GM23338 (cell line): ENCODE measurements at regions not wholly inside any gene's neighbourhood (a gene's known extent, or its start where the extent isn't known, plus 50 kb on each side); places are given as distances from the start of the nearest gene placed in this dataset.

ENCODE experiments used
- ATAC-seq: fragments of 200-7000 bp; cut with Tn5 transposase; 3 replicates; pipeline ENCODE4 v1.9.1; 2020
- DNase-seq: peaks from one replicate; pipeline ENCODE4 v3.0.0-alpha.2; 2015; ENCODE audit warnings: low spot score
- H2AFZ ChIP-seq: fragments of 200-600 bp; sonication (generic); 2 replicates; pipeline ENCODE4 v1.8.0; 2016; ENCODE audit warnings: antibody characterized with exemption, mild to moderate bottlenecking, moderate library complexity
- H3F3A ChIP-seq: fragments of 200-600 bp; sonication (generic); replicated peaks from 2 replicates; pipeline ENCODE4 v1.8.0; 2017; ENCODE audit warnings: antibody characterized with exemption, mixed run types, low read depth
- H3K27ac ChIP-seq: fragments of 200-600 bp; sonication (generic); 2 replicates; pipeline ENCODE4 v1.6.1; 2016; ENCODE audit warnings: low read depth
- H3K27me3 ChIP-seq: fragments of 200-600 bp; sonication (generic); 2 replicates; pipeline ENCODE4 v1.8.0; 2016; ENCODE audit warnings: mild to moderate bottlenecking, mixed run types, moderate library complexity; ENCODE audit not compliant: insufficient read depth
- H3K36me3 ChIP-seq: fragments of 200-600 bp; sonication (generic); 2 replicates; pipeline ENCODE4 v1.8.0; 2016; ENCODE audit warnings: mild to moderate bottlenecking; ENCODE audit not compliant: insufficient read depth
- H3K4me1 ChIP-seq: fragments of 200-600 bp; sonication (generic); 2 replicates; pipeline ENCODE4 v1.8.0; 2016; ENCODE audit warnings: mild to moderate bottlenecking, moderate library complexity; ENCODE audit not compliant: insufficient read depth
- H3K4me2 ChIP-seq: fragments of 200-600 bp; sonication (generic); 2 replicates; pipeline ENCODE4 v1.7.1; 2017; ENCODE audit warnings: mixed run types
- H3K4me3 ChIP-seq: fragments of 200-600 bp; sonication (generic); 2 replicates; pipeline ENCODE4 v1.6.1; 2016; ENCODE audit warnings: mixed run types
- H3K79me2 ChIP-seq: fragments of 200-600 bp; sonication (generic); replicated peaks from 2 replicates; pipeline ENCODE4 v1.8.0; 2017; ENCODE audit warnings: mild to moderate bottlenecking; ENCODE audit not compliant: insufficient read depth
- H3K9me2 ChIP-seq: fragments of 200-600 bp; sonication (generic); 2 replicates; pipeline ENCODE4 v1.8.0; 2017; ENCODE audit not compliant: insufficient read depth
- H4K20me1 ChIP-seq: fragments of 200-600 bp; sonication (generic); replicated peaks from 2 replicates; pipeline ENCODE4 v1.8.0; 2017; ENCODE audit warnings: mild to moderate bottlenecking; ENCODE audit not compliant: insufficient read depth
- H3K27ac Mint-ChIP-seq: 2 replicates; pipeline ENCODE4 v1.8.0; 2020; ENCODE audit warnings: inconsistent platforms, mild to moderate bottlenecking, moderate library complexity, mixed read lengths
- H3K27me3 Mint-ChIP-seq: 3 replicates; pipeline ENCODE4 v1.8.0; 2022; ENCODE audit warnings: low read depth, mild to moderate bottlenecking, moderate library complexity, mixed read lengths, inconsistent platforms; ENCODE audit not compliant: insufficient read depth, poor library complexity
- H3K36me3 Mint-ChIP-seq: 3 replicates; pipeline ENCODE4 v1.8.0; 2021; ENCODE audit warnings: low read depth, mild to moderate bottlenecking, inconsistent platforms, moderate library complexity, mixed read lengths
- H3K4me1 Mint-ChIP-seq: 3 replicates; pipeline ENCODE4 v1.8.0; 2020; ENCODE audit warnings: mild to moderate bottlenecking, inconsistent platforms, mixed read lengths
- H3K4me3 Mint-ChIP-seq: 3 replicates; pipeline ENCODE4 v1.8.0; 2021; ENCODE audit warnings: moderate library complexity, mild to moderate bottlenecking, inconsistent platforms, mixed read lengths
- H3K9me3 Mint-ChIP-seq: 3 replicates; pipeline ENCODE4 v1.8.0; 2020; ENCODE audit warnings: moderate library complexity, mild to moderate bottlenecking, inconsistent platforms, mixed read lengths
- CREB1 ChIP-seq: fragments of 250-450 bp; sonication (Bioruptor Pico); IDR thresholded peaks from 2 replicates; pipeline ENCODE4 v1.5.0; 2020; ENCODE audit warnings: low read depth, mild to moderate bottlenecking, moderate library complexity
- ETS1 ChIP-seq: IDR thresholded peaks from 2 replicates; pipeline ENCODE4 v1.6.1; 2016; ENCODE audit warnings: antibody characterized with exemption
- EZH2 ChIP-seq: fragments of 200-600 bp; sonication (generic); IDR thresholded peaks from one replicate; pipeline ENCODE4 v1.8.0; 2017; ENCODE audit warnings: antibody characterized with exemption, mild to moderate bottlenecking, low read depth; ENCODE audit not compliant: unreplicated experiment
- EZH2phosphoT487 ChIP-seq: fragments of 200-600 bp; sonication (generic); IDR thresholded peaks from one replicate; pipeline ENCODE4 v1.8.1; 2018; ENCODE audit warnings: antibody characterized with exemption; ENCODE audit not compliant: unreplicated experiment
- JUNB ChIP-seq: IDR thresholded peaks from one replicate; pipeline ENCODE4 v1.6.1; 2016; ENCODE audit warnings: antibody characterized with exemption; ENCODE audit not compliant: unreplicated experiment
- NANOG ChIP-seq: IDR thresholded peaks from 2 replicates; pipeline ENCODE4 v1.6.1; 2016; ENCODE audit warnings: antibody characterized with exemption, borderline replicate concordance
- POLR2AphosphoS5 ChIP-seq: IDR thresholded peaks from 2 replicates; pipeline ENCODE4 v1.6.1; 2016; ENCODE audit warnings: antibody characterized with exemption, low read depth
- REST ChIP-seq: IDR thresholded peaks from one replicate; pipeline ENCODE4 v1.6.1; 2018; ENCODE audit warnings: antibody characterized with exemption; ENCODE audit not compliant: unreplicated experiment
- STAT1 ChIP-seq: IDR thresholded peaks from one replicate; pipeline ENCODE4 v1.6.1; 2016; ENCODE audit warnings: antibody characterized with exemption; ENCODE audit not compliant: unreplicated experiment
- ZNF114 ChIP-seq: fragments of 250-450 bp; sonication (Bioruptor Pico); IDR thresholded peaks from 2 replicates; pipeline ENCODE4 v1.5.0; 2020; ENCODE audit warnings: mild to moderate bottlenecking, moderate library complexity
- ZNF331 ChIP-seq: fragments of 250-450 bp; sonication (Bioruptor Pico); IDR thresholded peaks from 2 replicates; pipeline ENCODE4 v1.5.0; 2020; ENCODE audit warnings: low read depth, mild to moderate bottlenecking, moderate library complexity
- ZNF462 ChIP-seq: fragments of 250-450 bp; sonication (Bioruptor Pico); IDR thresholded peaks from 2 replicates; pipeline ENCODE4 v1.5.0; 2020; ENCODE audit warnings: mild to moderate bottlenecking, moderate library complexity
- TF ChIP-seq, protein P1 (sequence below), 2 experiments: fragments of 200-600 bp in 1 of 2; sonication (generic) in 1 of 2; conservative IDR thresholded peaks; 2 replicates each; pipeline versions ENCODE4 v1.5.1 to v1.6.1; 2016 to 2017; ENCODE audit warnings: antibody characterized with exemption in 2 of 2, low read depth in 2 of 2, mild to moderate bottlenecking in 2 of 2, moderate library complexity in 1 of 2

- no peak for ATAC-seq
- H3F3A ChIP-seq: no peaks in the 10 kb centered on the region
- H3K4me1 ChIP-seq: no peaks in the 10 kb centered on the region
- no peak overlapping the region for H3K4me3 ChIP-seq
- Mint-ChIP-seq H3K27ac (no peak overlapping the region), H3K9me3 (peaks cover 98% of the 10 kb centered on the region), H3K4me3 (no peak overlapping the region), H3K27me3 (peaks cover 4% of the 10 kb centered on the region), H3K4me1 (no peaks in the 10 kb centered on the region), H3K36me3 (peaks cover 31% of the 10 kb centered on the region)
- H2AFZ ChIP-seq: no peak overlapping the region
- H3K4me2 ChIP-seq: no peak overlapping the region
- H4K20me1 ChIP-seq: no peaks in the 10 kb centered on the region
- no peaks in the 10 kb centered on the region for H3K27me3 ChIP-seq
- no peak overlapping the region for H3K27ac ChIP-seq
- peaks cover 4% of the 10 kb centered on the region; the same call in 1 of the 2 replicates for H3K36me3 ChIP-seq
- DNase-seq: no peak
- H3K9me2 ChIP-seq: no peaks in the 10 kb centered on the region
- no peak for TF ChIP-seq REST
- TF ChIP-seq JUNB: no peak
- no peak for TF ChIP-seq ZNF331 (CRISPR knock-in tag)
- TF ChIP-seq EZH2phosphoT487: no peak
- no peak for TF ChIP-seq ZNF462 (CRISPR knock-in tag)
- TF ChIP-seq CREB1 (CRISPR knock-in tag): no peak
- no peak for TF ChIP-seq ZNF114
- no peak for TF ChIP-seq STAT1
- no peak for TF ChIP-seq EZH2
- TF ChIP-seq ETS1: no peak
- no peak for TF ChIP-seq POLR2AphosphoS5
- TF ChIP-seq, protein P1, sequence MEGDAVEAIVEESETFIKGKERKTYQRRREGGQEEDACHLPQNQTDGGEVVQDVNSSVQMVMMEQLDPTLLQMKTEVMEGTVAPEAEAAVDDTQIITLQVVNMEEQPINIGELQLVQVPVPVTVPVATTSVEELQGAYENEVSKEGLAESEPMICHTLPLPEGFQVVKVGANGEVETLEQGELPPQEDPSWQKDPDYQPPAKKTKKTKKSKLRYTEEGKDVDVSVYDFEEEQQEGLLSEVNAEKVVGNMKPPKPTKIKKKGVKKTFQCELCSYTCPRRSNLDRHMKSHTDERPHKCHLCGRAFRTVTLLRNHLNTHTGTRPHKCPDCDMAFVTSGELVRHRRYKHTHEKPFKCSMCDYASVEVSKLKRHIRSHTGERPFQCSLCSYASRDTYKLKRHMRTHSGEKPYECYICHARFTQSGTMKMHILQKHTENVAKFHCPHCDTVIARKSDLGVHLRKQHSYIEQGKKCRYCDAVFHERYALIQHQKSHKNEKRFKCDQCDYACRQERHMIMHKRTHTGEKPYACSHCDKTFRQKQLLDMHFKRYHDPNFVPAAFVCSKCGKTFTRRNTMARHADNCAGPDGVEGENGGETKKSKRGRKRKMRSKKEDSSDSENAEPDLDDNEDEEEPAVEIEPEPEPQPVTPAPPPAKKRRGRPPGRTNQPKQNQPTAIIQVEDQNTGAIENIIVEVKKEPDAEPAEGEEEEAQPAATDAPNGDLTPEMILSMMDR (conservative IDR thresholded peaks at IDR 0.05; ENCODE audit: low read depth in 2 of 2): no peak
- no peak for TF ChIP-seq NANOG
- H3K79me2 ChIP-seq: no peaks in the 10 kb centered on the region
Observed at GRCh38 chr19:56896095-56896494, 55.6 kb upstream of the PEG3 start.
